GM18907 (cell line): ENCODE measurements at regions not wholly inside any gene's neighbourhood (a gene's known extent, or its start where the extent isn't known, plus 50 kb on each side); places are given as distances from the start of the nearest gene placed in this dataset.
A peak's percentile ranks its signal among the peaks of the same experiment; 100 is the strongest.
"Not testable (repeated sequence)": the region's sequence is repeated elsewhere in the genome, so short reads cannot be mapped to it uniquely, and the experiment has no call there.

Source experiments
- ATAC-seq: cut with Tn5 transposase; IDR thresholded peaks from one replicate; pipeline ENCODE4 v1.9.1; 2021; ENCODE audit warnings: mild to moderate bottlenecking, moderate library complexity; ENCODE audit not compliant: unreplicated experiment

DNA sequence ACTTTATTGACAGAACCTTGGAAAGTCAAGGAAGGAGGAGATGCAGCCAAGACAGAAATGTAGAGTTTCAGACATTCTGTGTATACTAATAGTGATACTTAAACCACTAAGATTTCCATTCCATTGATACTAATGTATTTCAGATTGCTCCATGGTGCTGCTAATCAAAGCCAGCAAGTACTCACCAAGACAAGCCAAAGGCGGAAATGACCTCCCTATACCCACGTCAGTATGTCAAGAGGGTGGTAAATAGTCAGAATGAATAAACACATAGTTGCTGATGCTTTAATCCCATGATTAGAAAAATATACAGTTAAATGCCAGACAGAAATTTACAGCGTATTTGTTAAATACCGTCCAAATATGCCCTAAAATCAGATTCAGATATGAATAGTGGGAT, 417.8 kb upstream of the INTU start:
- ATAC-seq = no peak

DNA sequence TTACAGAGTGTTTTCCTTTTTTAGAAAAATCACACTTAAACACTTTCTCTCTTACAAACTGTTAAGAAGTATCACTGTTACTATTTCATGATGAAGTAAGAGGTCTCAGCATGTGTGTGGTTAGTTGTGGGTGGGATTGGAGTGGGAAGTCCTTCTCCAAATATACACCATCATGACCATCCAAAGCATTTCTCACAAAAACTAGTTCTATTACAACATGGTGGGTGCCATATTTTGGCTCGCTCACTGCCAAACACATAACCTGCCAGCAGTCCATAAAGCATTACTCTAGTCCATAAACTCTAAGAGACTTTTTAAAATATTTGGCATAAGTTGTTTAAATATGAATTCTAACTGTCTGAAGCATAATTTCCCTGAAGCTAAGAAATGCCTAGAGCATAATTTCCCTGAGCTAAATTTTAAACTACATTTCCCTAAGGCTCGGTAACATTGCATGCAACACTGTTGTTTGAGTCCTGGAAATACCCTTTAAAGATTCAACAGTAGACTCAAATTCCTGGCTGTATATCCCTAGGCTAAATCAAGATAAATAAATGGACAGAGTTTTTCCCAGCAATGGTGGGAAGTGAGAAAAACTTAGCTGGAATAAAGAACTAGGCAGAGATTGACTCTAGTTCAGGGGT, 415.0 kb upstream of the INTU start:
- no peak for ATAC-seq

DNA sequence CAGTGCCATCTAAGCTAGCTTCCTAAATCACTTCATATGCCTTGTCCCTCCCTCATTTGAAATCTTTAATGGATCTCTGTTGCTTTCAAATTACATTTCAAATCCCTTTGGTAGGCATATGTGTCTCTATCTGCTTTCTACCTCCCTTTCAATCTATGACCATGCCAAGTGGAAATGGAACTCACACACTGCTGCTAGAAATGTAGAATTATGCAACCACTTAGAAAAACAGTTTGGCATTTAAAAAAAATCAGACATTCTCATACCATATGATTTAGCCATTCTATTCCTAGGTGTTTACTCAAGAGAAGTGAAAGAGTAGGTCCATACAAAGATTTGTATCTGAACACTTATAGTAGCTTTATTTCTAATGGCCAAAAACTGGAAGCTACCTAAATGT, 413.5 kb upstream of the INTU start:
- ATAC-seq = no peak

DNA sequence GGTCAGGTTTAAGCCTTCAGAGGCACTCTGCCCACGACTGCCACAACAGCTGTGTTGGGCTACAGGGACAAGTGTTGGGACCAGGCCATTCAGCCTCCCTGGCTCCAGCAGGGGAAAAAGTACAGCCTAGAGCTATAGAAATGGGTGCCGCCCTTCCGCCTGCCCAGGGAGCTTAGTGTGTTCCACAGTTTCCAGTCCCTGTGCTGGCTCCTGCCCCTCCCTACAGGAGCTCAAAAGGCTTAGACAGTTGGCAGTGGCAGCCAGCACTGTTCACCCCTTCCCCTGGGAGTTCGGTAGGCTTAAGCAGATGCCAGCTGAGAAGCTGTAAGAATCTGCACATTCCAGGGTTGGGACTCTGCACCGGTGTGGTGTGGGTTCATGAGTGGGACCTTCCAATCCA, 408.2 kb upstream of the INTU start:
- no peak for ATAC-seq

DNA sequence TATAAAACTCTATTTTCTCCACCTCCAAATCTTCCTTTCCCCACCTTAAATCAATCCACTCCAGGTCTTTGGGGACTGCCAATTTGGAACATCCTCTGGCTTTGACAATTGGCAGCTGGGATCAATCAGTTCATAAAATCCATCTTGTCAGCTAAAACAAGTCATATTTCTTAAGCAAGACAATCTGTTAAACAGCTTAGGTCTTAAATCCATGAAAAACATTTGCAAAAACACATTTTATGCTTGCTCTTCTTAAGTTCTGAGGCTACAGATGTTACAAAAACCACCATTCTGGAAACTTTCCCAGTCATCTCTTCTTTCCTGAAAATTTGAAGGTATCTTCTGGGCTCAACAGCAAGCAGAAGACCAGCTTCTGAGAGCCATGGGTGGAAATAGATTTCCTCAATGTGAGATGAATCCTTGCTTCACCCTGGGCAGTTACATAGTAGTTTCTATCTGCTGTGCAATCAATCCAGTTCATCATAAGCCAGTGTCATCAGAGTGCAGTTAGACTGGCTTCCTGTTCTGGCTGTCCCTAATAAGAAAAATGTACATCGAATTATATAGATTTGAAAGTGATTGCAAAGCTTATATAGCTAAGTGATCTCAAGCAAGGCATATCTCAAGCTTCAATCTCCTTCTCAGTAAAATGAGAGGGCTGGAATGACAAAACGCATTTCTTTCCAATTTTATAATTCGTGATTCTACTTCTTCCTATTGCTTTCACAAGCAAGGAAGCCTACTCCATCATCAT, 402.7 kb upstream of the INTU start:
- no peak for ATAC-seq

DNA sequence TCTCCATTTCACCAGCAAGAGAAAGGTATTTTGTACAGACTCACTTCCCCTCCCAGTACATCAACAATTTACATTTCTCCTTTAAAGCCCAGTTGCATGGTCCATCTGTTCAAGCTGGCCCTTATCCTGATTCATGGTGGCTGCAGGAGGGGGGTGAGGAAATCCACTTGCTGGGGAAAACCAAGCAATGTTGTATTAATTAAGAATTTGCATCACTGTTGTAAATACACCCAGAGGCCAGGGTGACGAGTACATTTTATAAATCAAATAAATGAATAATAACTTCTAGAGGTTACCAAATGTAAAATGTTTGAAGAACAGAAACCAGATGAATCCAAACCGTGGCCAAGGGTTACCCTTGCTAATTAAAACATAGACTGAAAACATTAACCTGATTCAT, 395.9 kb upstream of the INTU start:
- ATAC-seq = no peak

DNA sequence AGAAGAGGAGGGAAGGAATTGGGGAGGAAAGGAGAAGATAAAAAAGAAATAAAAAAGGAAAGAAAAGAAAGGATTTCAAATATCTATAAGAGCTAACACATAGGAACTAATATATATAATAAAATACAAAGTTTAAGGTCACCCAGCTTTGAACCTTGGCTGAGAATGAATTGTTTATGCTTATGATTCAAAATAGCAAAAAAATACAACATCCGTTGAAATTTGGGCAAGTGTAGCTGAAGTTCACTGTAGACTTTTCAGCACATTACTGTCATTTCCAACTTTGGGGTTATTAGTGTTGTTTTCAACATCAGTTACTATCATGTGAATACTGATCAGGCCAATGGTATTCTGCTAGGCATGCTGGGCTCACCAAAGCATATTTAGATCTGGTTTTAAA, 395.2 kb upstream of the INTU start:
- no peak for ATAC-seq

DNA sequence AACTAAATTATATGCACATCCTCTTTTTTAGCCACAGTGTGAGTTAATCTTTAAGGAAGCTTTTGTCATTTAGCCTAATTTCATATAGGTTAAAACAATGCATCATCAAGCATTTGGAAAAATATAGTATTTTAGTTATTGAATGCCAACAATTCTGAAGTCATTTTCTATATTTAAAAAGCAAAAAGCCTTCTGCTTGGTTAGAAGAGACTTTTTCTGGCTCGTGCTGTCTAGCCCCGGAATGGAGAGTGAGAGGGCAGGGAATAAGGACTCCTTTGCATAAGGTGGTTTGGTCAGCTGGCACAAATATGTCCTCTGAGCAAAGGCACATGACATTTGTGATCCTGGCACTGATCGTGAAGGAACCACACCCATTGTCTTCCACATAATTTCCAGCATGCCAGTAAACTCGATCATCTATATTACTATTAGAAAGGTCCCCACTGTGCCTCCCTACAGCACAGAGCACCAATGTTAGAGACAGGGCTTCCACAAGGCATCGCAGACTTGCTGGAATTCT, 393.7 kb upstream of the INTU start:
- no peak for ATAC-seq

DNA sequence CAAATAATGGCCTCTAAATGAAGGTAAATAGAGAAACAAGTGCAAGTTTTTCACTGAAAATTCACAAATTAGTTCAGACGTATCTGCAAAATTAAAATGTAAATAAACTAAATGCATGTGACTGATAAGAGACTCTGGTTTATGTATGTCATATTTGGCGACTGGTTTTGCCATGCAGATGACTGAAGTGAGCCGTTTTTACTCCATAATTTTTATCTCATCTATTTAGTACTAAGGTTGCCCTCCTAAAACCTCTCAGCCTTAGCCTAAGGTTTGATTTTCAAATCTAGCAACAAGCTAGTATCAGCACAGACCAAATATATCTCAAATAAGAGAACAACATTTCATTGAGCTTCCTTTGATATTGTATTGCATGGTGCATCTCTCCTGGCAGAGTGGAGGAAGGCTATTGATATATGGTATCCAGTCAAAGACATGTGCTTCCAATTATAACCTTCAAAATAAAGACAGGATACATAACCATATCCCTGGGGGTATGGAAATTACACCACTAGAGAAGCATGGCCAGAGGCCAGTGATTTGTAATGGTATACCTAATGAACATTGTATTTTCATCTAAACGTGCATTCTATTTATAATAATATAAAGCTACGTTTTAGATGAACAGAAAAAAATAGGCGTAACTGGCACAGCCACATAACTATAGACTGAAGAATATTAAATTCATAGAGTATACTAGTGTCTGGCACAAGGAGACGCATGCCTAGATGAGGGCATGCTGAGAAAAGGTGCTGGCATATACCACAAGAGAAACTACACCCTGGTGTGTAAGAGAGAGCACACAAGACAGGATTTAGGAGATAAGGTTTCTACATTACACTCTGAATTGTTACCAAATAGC, 392.6 kb upstream of the INTU start:
- ATAC-seq = no peak

DNA sequence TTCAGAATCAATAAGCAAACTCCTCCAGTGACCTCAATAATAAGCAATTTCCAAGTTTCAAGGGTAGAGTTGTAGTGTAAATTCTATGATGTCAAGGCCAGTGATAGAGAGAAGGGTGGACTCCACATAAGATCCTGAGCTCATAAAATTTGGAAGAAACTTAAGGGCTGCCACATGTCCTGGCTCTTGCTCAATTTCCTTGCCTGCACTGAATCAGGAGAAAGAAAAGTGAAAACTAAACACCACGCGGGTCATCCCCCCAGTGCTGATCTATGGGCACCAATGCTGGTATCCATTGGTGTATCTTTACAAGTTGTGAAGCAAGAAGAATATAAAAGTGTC, 392.0 kb upstream of the INTU start:
- no peak for ATAC-seq

DNA sequence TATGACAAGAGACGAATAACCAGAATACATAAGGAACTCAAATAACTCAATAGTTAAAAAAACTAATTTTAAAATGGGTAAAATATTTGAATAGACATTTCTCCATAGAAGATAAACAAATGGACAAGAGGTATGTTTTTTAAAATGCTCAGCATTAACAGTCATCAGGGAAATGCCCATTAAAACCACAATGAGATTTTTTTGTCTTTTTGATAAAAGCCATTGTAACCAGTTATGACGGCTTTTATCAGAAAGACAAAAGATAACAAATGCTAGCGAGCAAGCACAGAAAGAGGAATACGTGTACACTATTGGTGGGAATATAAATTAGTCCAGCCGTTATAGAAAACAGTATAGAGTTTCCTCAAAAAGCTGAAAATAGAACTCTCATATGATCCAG, 388.2 kb upstream of the INTU start:
- ATAC-seq = no peak

DNA sequence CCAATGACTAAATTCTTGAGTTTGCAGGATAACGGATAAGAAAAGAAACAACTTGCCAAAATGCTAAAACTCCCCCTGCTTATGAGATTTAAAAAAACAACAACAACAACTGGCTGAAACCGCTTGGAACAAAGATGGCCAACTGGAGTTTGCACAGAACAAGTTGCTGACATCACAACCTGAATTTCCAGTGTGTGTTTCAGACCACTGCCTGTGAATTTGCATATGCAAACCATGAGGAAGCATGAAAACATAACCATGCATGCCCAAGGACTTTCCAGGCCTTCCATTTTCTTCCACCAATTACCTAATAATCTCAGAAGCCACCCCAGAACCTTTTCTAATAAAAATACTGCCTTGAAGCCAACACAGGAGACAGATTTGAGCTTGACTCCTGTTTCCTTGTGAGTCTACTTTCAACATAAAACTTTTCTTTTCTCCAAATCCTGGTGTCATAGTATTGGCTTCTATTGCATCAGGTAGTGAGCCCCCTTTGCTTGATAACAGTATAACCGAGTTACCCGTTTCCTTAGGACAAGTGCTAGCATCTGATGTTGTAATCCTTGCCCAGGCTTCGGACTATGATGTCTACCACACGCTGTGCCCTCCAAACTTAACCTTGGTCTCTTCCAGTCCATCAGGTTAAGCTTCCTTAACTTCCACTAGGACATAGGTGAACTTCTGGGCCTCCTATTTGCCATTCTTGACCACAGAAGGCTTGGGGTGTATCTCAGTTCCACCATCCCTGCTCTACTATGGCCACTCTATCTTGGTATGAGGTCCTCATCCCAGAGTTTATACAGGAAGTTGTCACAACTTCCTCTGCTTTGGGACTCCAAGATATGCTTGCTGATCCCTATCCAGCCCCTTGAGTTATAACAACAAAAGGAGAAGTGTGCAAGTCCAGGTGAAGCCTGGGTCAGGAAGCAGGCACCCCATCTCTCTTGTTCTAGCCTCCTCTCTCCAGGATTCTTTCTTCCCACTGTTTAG, 385.5 kb upstream of the INTU start:
- no peak for ATAC-seq

DNA sequence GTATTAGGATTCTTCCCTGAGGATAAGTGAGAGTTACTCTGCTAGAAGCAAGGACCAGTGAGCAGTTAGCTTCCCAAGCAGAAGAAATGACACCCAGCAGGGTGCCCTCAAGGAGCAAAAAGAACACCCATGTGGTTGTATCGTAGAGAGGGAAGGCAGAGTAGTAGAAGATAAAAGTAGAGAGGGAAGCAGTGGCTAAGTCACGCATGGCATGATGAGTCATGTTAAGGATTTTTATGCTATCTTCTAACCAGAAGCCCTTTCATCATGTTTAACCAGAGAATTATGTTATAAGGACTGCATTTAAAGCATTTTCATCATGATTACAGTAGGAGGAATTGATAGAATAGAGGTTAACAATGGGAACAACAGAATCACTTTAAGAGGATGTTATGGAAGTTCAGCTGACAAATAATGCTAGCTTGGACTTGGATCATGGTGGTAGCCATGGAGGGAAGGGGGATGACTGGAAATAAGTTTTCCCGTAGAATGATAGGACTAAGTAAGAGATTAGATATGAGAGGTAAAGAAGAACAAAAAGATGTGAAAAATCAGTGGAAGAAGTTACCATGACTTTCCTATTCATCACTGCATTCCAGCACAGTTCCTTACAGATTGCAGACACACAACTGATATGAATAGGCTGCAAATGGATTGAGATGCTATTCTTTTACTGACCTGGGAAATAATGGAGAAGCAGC, 383.5 kb upstream of the INTU start:
- ATAC-seq = no peak

DNA sequence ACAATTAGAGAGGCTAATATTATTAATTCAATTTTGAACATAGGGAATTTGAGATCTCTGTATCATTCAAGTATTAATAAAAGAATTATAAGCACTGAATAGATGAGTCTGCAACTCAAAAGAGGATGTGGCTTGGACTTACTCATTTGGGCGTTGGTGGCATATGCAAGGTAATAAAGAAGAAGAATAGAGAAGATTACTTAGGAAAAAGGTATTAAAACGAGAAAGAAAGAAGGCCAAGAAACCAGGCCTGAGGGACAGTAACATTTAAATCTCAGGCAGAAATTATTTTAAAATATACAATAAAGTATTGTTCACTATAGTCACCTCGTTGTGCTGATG, 383.0 kb upstream of the INTU start:
- no peak for ATAC-seq

DNA sequence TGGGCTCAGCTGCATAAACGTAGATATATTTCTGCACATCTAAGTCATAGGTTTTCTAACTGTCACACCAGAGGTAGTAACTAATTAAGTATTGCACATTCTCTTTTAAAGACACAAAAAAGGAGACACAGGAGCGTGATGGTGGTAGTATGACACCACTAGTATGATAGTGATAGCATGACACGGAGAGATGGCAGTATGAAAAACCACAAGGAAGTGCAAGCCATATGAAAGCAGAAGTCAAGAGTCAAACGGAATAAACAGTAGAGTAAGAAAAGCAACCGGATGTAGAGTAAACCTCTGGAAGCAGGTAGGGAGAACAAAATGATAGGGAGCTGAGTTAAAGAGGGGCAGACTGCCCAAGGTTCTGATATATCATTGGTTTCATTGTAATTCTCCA, 382.2 kb upstream of the INTU start:
- ATAC-seq = peak; percentile 81

DNA sequence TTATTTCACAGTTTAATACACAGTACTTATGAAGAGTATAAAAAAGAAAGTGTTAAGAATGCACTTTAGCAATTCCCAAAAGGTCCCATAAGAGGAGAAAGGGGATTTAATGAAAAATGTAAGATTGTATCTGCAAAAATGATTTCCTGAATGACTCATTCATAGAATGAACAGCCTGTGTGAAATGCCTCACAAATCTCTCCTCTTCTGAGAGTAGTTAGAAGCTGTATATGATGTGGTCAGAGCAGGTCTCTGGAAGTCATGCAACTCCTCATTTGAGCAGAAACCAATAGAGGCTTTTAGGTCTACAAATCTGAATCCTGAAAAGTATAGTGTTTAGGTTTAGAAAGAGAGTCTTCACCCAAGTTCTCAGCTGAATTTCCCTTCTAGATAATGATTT, 381.3 kb upstream of the INTU start:
- ATAC-seq = peak; percentile 88

DNA sequence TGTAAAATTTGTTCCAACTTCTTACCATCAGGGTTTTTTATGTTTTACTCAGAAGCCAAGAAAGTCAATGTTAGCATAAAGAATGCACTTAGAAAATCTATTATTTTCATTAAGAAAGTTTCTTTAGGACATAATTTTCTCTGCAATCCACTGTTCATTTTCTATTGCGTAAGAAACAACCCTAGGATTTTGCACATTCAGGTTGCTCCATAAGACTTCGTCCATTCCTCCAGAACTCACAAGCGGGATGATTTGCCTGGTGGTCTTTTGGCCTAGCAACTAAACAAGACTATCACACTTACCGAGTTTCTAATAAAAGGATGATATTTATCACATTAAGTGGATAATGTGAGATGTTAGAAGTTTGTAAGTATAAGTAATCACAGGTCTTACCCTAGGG, 376.3 kb upstream of the INTU start:
- no peak for ATAC-seq

DNA sequence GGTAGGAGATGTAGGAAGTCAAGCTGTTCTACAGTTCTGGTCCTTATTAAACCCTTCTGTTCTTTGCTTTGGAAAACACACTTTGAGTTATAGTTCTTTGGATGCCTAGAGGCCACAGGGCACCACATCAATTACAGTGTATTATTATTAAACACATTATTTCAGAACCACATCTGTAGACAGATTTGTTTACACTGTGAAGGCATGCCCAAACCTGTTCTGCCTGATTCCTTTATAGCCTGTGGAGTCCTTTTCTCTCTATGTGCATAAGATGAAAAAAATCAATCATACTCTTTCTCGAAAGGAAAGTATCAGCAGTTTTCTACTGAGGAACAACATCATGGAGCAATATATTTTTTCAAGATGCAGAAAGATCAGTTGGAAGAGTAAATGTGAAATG, 371.3 kb upstream of the INTU start:
- no peak for ATAC-seq

DNA sequence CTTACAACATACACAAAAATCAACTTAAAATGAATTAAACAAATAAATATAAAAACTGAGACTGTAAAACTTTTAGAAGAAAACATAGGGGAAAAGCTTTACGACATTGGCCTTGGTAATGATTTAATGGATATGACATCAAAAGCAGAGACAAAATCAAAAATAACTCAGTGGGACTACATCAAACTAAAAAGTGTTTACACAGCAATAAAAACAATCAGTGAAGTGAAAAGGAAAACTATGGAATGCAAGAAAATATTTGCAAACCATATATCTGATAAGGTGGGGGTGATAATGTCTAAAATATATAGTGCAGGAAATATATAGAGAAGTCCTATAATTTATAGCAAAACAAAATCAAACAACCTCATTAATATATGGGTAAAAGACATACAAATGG, 364.4 kb upstream of the INTU start:
- ATAC-seq = no peak

DNA sequence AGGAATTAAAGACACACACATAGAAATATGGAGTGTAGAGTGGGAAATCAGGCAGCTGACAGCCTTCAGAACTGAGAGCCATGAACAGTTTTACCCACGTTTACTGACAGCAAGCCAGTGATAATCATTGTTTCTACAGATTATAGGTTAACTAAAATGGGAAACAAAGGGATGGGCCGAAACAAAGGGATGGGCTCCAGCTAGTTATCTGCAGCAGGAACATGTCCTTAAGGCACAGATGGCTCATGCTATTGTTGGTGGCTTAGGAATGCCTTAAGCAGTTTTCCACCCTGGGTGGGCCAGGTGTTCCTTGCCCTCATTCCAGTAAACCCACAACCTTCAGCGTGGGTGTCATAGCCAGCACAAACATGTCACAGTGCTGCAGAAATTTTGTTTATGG, 355.7 kb upstream of the INTU start:
- not testable (repeated sequence) for ATAC-seq
